22Rv1 (cell line): ENCODE measurements at regions not wholly inside any gene's neighbourhood (a gene's known extent, or its start where the extent isn't known, plus 50 kb on each side); places are given as distances from the start of the nearest gene placed in this dataset.

ENCODE experiments used
- ZFX ChIP-seq: fragments of 450-650 bp; IDR thresholded peaks from 2 replicates; pipeline ENCODE4 v1.6.1; 2017; ENCODE audit warnings: antibody characterized with exemption, borderline replicate concordance
- TF ChIP-seq, protein P1 (sequence below): fragments of 450-650 bp; IDR thresholded peaks from 2 replicates; pipeline ENCODE4 v1.5.1; 2017; ENCODE audit warnings: mild to moderate bottlenecking

DNA sequence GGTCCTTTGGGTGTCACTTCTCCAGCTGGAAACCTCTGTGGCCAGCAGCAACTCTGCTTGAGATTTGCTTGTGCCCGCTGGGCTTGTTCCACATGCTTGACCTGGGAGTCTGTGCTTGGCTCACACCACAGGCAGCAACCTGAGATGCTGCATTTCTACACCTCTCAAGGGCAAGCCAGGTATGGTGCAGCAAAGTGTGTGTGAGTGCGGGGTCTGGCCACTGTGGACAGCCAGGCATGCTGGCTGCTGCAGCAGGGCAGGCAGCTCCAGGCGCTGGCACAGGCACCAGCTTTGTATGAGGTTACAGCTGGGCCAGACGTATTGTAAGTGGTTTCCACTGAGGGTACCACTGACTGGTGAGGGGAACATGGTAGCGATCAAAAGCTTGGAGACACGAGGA is 242.0 kb downstream of the PTGER3 start:
- TF ChIP-seq, protein P1, sequence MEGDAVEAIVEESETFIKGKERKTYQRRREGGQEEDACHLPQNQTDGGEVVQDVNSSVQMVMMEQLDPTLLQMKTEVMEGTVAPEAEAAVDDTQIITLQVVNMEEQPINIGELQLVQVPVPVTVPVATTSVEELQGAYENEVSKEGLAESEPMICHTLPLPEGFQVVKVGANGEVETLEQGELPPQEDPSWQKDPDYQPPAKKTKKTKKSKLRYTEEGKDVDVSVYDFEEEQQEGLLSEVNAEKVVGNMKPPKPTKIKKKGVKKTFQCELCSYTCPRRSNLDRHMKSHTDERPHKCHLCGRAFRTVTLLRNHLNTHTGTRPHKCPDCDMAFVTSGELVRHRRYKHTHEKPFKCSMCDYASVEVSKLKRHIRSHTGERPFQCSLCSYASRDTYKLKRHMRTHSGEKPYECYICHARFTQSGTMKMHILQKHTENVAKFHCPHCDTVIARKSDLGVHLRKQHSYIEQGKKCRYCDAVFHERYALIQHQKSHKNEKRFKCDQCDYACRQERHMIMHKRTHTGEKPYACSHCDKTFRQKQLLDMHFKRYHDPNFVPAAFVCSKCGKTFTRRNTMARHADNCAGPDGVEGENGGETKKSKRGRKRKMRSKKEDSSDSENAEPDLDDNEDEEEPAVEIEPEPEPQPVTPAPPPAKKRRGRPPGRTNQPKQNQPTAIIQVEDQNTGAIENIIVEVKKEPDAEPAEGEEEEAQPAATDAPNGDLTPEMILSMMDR, result no peak
- no peak for TF ChIP-seq ZFX
